ENCODE measurements at regions not wholly inside any gene's neighbourhood (a gene's known extent, or its start where the extent isn't known, plus 50 kb on each side); places are given as distances from the start of the nearest gene placed in this dataset.

- no peaks in the 10 kb centered on the region for H3K9me1 ChIP-seq (ENCODE audit: control insufficient read depth, insufficient read depth, low read length)
- BruUV-seq (replicated peaks) = no TSS peak
- no peaks in the 10 kb centered on the region for H3K4me1 ChIP-seq (replicated peaks in 1 of 2; ENCODE audit: control insufficient read depth in 2 of 2, insufficient read depth in 2 of 2, low read length in 2 of 2)
- in situ Hi-C loops (cut with MboI) (no loop called here), intact Hi-C loops (cut with micrococcal nuclease) (no loop called here)
- H3K4me3 ChIP-seq = no peak overlapping the region
- no peaks in the 10 kb centered on the region for H3K27me3 ChIP-seq (ENCODE audit: control insufficient read depth in 2 of 2, insufficient read depth in 2 of 2, low read length in 2 of 2)
- no peak overlapping the region for H3K27ac ChIP-seq (ENCODE audit: extremely low read depth, low read depth, low read length)
- WGBS (ENCODE audit: insufficient coverage, low coverage, missing lambda C conversion rate) = 0% methylated on average over 1 of the region's 1 CpG
- H3K36me3 ChIP-seq (ENCODE audit: control insufficient read depth, insufficient read depth, low read length) = no peaks in the 10 kb centered on the region
- H2AFZ ChIP-seq (ENCODE audit: low read depth, low read length) = no peak overlapping the region
- H3K9ac ChIP-seq (ENCODE audit: insufficient read depth in 1 of 2, low read depth in 2 of 2, low read length in 2 of 2) = no peak overlapping the region
- no peak overlapping the region for H3K4me2 ChIP-seq (ENCODE audit: insufficient read depth, low read length)
- FAIRE-seq (no peak), DNase-seq (ENCODE audit: extremely low read depth in 1 of 4, low spot score in 3 of 4) (no peak), ATAC-seq (no peak)
- no peaks in the 10 kb centered on the region for H4K20me1 ChIP-seq (replicated peaks; ENCODE audit: control insufficient read depth, insufficient read depth, low read length)
- H3K79me2 ChIP-seq (ENCODE audit: control insufficient read depth, insufficient read depth, low read length) = no peaks in the 10 kb centered on the region
- no peaks in the 10 kb centered on the region for H3K9me3 ChIP-seq (replicated peaks; ENCODE audit: control insufficient read depth, insufficient read depth, low read depth, low read length)
- CTCF ChIA-PET (ENCODE audit: low intra/inter-chr PET ratio) = no interaction called here
- POLR2A ChIA-PET = no interaction called here
- TF ChIP-seq ZNF407 (IDR thresholded peaks at IDR 0.05; ENCODE audit: low read depth) (no peak), ZNF3 (CRISPR knock-in tag; IDR thresholded peaks at IDR 0.05) (no peak), ETV1 (tag; conservative IDR thresholded peaks at IDR 0.05; ENCODE audit: low read depth) (no peak), DIDO1 (tag; IDR thresholded peaks at IDR 0.05; ENCODE audit: low read depth) (no peak), HLTF (IDR thresholded peaks at IDR 0.05) (no peak), C11orf30 (IDR thresholded peaks at IDR 0.05; ENCODE audit: low read depth) (peak; percentile 37; the same call in 1 of the 2 replicates), RNF219 (CRISPR knock-in tag; IDR thresholded peaks at IDR 0.05) (no peak), HBP1 (CRISPR knock-in tag; IDR thresholded peaks at IDR 0.05) (no peak), SAP30 (IDR thresholded peaks at IDR 0.05; ENCODE audit: borderline replicate concordance, insufficient read depth, low read depth, low read length, poor library complexity, severe bottlenecking) (no peak), FUS (optimal IDR thresholded peaks at IDR 0.05; ENCODE audit: low read depth, low read length) (no peak), SREBF2 (CRISPR knock-in tag; IDR thresholded peaks at IDR 0.05) (no peak), OTX1 (CRISPR knock-in tag; IDR thresholded peaks at IDR 0.05) (no peak), ZNF316 (IDR thresholded peaks at IDR 0.05) (peak; percentile 67), ELF2 (CRISPR knock-in tag; IDR thresholded peaks at IDR 0.05) (no peak)
Measured at GRCh38 chr3:24550588-24550987, 55.9 kb upstream of the THRB start.

Data from K562 (cell line).